H9 (cell line): ENCODE measurements at regions not wholly inside any gene's neighbourhood (a gene's known extent, or its start where the extent isn't known, plus 50 kb on each side); places are given as distances from the start of the nearest gene placed in this dataset.

Source experiments
- DNase-seq: peaks from one replicate; pipeline ENCODE4 v3.0.0-alpha.2; 2017
- H2AFZ ChIP-seq: one replicate; pipeline ENCODE4 v1.6.1; 2013; ENCODE audit warnings: mild to moderate bottlenecking, low read length, control low read depth, moderate library complexity
- H2AK5ac ChIP-seq: 2 replicates; pipeline ENCODE4 v1.6.1; 2013; ENCODE audit warnings: low read length, control low read depth, mixed read lengths; ENCODE audit not compliant: insufficient read length
- H2BK120ac ChIP-seq: one replicate; pipeline ENCODE4 v1.6.1; 2013; ENCODE audit warnings: low read depth, mild to moderate bottlenecking, low read length, control low read depth, inconsistent platforms; ENCODE audit not compliant: poor library complexity, severe bottlenecking
- H2BK12ac ChIP-seq: 2 replicates; pipeline ENCODE4 v1.6.1; 2013; ENCODE audit warnings: low read length, control low read depth, mixed read lengths, low read depth; ENCODE audit not compliant: insufficient read length
- H2BK15ac ChIP-seq: 2 replicates; pipeline ENCODE4 v1.6.1; 2013; ENCODE audit warnings: low read depth, low read length, control low read depth
- H2BK20ac ChIP-seq: one replicate; pipeline ENCODE4 v1.6.1; 2013; ENCODE audit warnings: low read depth, mild to moderate bottlenecking, low read length, control low read depth, inconsistent platforms; ENCODE audit not compliant: poor library complexity, severe bottlenecking
- H2BK5ac ChIP-seq: 2 replicates; pipeline ENCODE4 v1.6.1; 2013; ENCODE audit warnings: low read length, control low read depth, mixed read lengths; ENCODE audit not compliant: insufficient read length
- H3K14ac ChIP-seq: 2 replicates; pipeline ENCODE4 v1.6.1; 2013; ENCODE audit warnings: low read length, control low read depth; ENCODE audit not compliant: insufficient read depth
- H3K18ac ChIP-seq: 2 replicates; pipeline ENCODE4 v1.6.1; 2013; ENCODE audit warnings: low read depth, mild to moderate bottlenecking, mixed read lengths, low read length, control low read depth; ENCODE audit not compliant: insufficient read length
- H3K23ac ChIP-seq: 2 replicates; pipeline ENCODE4 v1.6.1; 2013; ENCODE audit warnings: low read length, control low read depth, mixed read lengths, low read depth; ENCODE audit not compliant: insufficient read length
- H3K23me2 ChIP-seq: 2 replicates; pipeline ENCODE4 v1.6.1; 2013; ENCODE audit warnings: low read depth, mild to moderate bottlenecking, mixed read lengths, low read length, control low read depth; ENCODE audit not compliant: insufficient read length, poor library complexity, severe bottlenecking
- H3K27ac ChIP-seq: 2 replicates; pipeline ENCODE4 v1.5.1; 2013; ENCODE audit warnings: low read length, control low read depth, mixed read lengths, low read depth; ENCODE audit not compliant: insufficient read length
- H3K27me3 ChIP-seq: 2 replicates; pipeline ENCODE4 v1.6.1; 2013; ENCODE audit warnings: low read length, control low read depth, inconsistent platforms; ENCODE audit not compliant: insufficient read depth
- H3K4ac ChIP-seq: 2 replicates; pipeline ENCODE4 v1.6.1; 2013; ENCODE audit warnings: low read depth, mild to moderate bottlenecking, control low read depth, inconsistent platforms, low read length, moderate library complexity
- H3K4me1 ChIP-seq: 2 replicates; pipeline ENCODE4 v1.6.1; 2013; ENCODE audit warnings: low read length, control low read depth, inconsistent platforms; ENCODE audit not compliant: insufficient read depth
- H3K4me2 ChIP-seq: 2 replicates; pipeline ENCODE4 v1.6.1; 2013; ENCODE audit warnings: low read length, control low read depth, mixed read lengths; ENCODE audit not compliant: insufficient read length, insufficient read depth
- H3K56ac ChIP-seq: 2 replicates; pipeline ENCODE4 v1.6.1; 2013; ENCODE audit warnings: low read depth, mild to moderate bottlenecking, mixed read lengths, low read length, control low read depth; ENCODE audit not compliant: insufficient read length
- H3K79me1 ChIP-seq: 2 replicates; pipeline ENCODE4 v1.6.1; 2013; ENCODE audit warnings: low read depth, mild to moderate bottlenecking, moderate library complexity, low read length, control low read depth, inconsistent platforms; ENCODE audit not compliant: insufficient read depth, poor library complexity, severe bottlenecking
- H3K79me2 ChIP-seq: 2 replicates; pipeline ENCODE4 v1.6.1; 2013; ENCODE audit warnings: low read length, control low read depth, inconsistent platforms; ENCODE audit not compliant: insufficient read depth
- H3K9ac ChIP-seq: 2 replicates; pipeline ENCODE4 v1.6.1; 2013; ENCODE audit warnings: low read length, control low read depth, mixed read lengths; ENCODE audit not compliant: insufficient read length; ENCODE audit errors: extremely low read depth
- H3K9me3 ChIP-seq: one replicate; pipeline ENCODE4 v1.6.1; 2013; ENCODE audit warnings: low read depth, low read length, inconsistent platforms; ENCODE audit not compliant: control insufficient read depth
- H3T11ph ChIP-seq: one replicate; pipeline ENCODE4 v1.6.1; 2013; ENCODE audit warnings: mild to moderate bottlenecking, low read length, control low read depth, inconsistent platforms
- H4K20me1 ChIP-seq: one replicate; pipeline ENCODE4 v1.6.1; 2013; ENCODE audit not compliant: control insufficient read depth, insufficient read length, insufficient read depth
- H4K5ac ChIP-seq: 2 replicates; pipeline ENCODE4 v1.6.1; 2013; ENCODE audit warnings: low read depth, mild to moderate bottlenecking, mixed read lengths, low read length, control low read depth; ENCODE audit not compliant: insufficient read length
- H4K8ac ChIP-seq: replicated peaks from 2 replicates; pipeline ENCODE4 v1.6.1; 2013; ENCODE audit warnings: low read length, control low read depth, mixed read lengths, low read depth; ENCODE audit not compliant: insufficient read length
- H4K91ac ChIP-seq: 2 replicates; pipeline ENCODE4 v1.6.1; 2013; ENCODE audit warnings: low read depth, mild to moderate bottlenecking, moderate library complexity, mixed read lengths, low read length, control low read depth; ENCODE audit not compliant: insufficient read length
- H3K27ac Mint-ChIP-seq, 3 experiments: 2 replicates in 2 of 3; 3 replicates in 1 of 3; pipeline ENCODE4 v1.8.0; 2020 to 2021; ENCODE audit warnings: mixed read lengths in 3 of 3, mild to moderate bottlenecking in 1 of 3, moderate library complexity in 1 of 3
- H3K27me3 Mint-ChIP-seq: 2 replicates; pipeline ENCODE4 v1.8.0; 2021; ENCODE audit warnings: low read depth, mild to moderate bottlenecking, moderate library complexity, mixed read lengths
- H3K36me3 Mint-ChIP-seq, 3 experiments: 2 replicates in 2 of 3; 3 replicates in 1 of 3; pipeline ENCODE4 v1.8.0; 2020 to 2021; ENCODE audit warnings: low read depth in 3 of 3, mixed read lengths in 3 of 3; ENCODE audit not compliant: insufficient read depth in 1 of 3
- H3K4me1 Mint-ChIP-seq, 2 experiments: 2 replicates each; pipeline ENCODE4 v1.8.0; 2020; ENCODE audit warnings: mixed read lengths in 2 of 2
- H3K4me3 Mint-ChIP-seq, 2 experiments: 2 replicates in 1 of 2; 3 replicates in 1 of 2; pipeline ENCODE4 v1.8.0; 2020 to 2021; ENCODE audit warnings: mild to moderate bottlenecking in 2 of 2, mixed read lengths in 2 of 2, moderate library complexity in 1 of 2
- H3K9me3 Mint-ChIP-seq, 2 experiments: 2 replicates in 1 of 2; 3 replicates in 1 of 2; pipeline ENCODE4 v1.8.0; 2020; ENCODE audit warnings: mild to moderate bottlenecking in 2 of 2, mixed read lengths in 2 of 2, moderate library complexity in 1 of 2
- WGBS: extraction: QIAGEN DNeasy Blood & Tissue Kit; methylation state at CpG from one replicate; pipeline ENCODE4 v1.1.7; 2013; ENCODE audit warnings: missing lambda C conversion rate, low lambda C conversion rate, mixed read lengths; ENCODE audit not compliant: insufficient read length; ENCODE audit errors: extremely low coverage; 5-methylcytosine and 5-hydroxymethylcytosine counted together
- TF ChIP-seq, protein P1 (sequence below): fragments of 200-600 bp; sonication (generic); conservative IDR thresholded peaks from 3 replicates; pipeline ENCODE4 v1.8.0; 2021; ENCODE audit warnings: antibody characterized with exemption, mild to moderate bottlenecking

DNA sequence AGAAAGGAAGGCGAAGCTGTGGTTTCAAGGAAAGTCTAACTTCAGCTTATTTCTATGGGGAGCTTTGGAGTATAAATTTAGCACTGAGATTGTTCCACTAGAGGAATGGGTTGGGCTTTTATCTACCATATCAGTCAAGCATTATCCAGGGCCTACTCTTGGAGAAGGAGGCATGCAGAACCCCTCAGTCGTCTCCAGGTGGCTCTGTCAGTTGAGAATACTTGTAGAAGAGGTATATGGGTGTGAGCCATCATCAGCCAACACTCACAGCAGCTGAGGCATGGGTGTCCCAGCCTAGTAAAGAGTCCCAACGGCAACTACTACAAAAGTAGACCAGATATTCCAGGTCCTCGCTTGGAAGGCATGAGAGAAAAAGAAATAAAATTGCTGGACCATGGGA lies 548.5 kb upstream of the GRAMD2B start:
- no peaks in the 10 kb centered on the region for H3K27me3 Mint-ChIP-seq
- H3K79me1 ChIP-seq, result no peaks in the 10 kb centered on the region

More for the DNA sequence above, 548.5 kb upstream of the GRAMD2B start:
- peaks cover 0 to 8% (median 0%) of the 10 kb centered on the region in 3 experiments; a peak in 2 of 7 replicates for H3K36me3 Mint-ChIP-seq
- no peak overlapping the region for H3K4me3 Mint-ChIP-seq
- H3K27me3 ChIP-seq, result no peaks in the 10 kb centered on the region
- H3K9me3 ChIP-seq, result no peaks in the 10 kb centered on the region
- H2BK20ac ChIP-seq, result no peak overlapping the region
- no peak overlapping the region for H2BK12ac ChIP-seq
- no peak overlapping the region for H3T11ph ChIP-seq
- H3K4me1 Mint-ChIP-seq, result peaks cover 5 to 10% of the 10 kb centered on the region in 2 experiments
- H3K4me2 ChIP-seq, result no peak overlapping the region
- no peak overlapping the region for H3K27ac Mint-ChIP-seq
- no peak overlapping the region for H2AFZ ChIP-seq
- H4K5ac ChIP-seq, result no peak overlapping the region
- H2BK5ac ChIP-seq, result no peak overlapping the region
- no peaks in the 10 kb centered on the region for H3K4me1 ChIP-seq
- no peak overlapping the region for H3K56ac ChIP-seq
- no peak overlapping the region for H4K91ac ChIP-seq
- H3K9me3 Mint-ChIP-seq, result no peaks in the 10 kb centered on the region; a peak in 1 of 5 replicates
- no peak overlapping the region for H2BK15ac ChIP-seq
- no peak overlapping the region for H3K14ac ChIP-seq
- TF ChIP-seq, protein P1, sequence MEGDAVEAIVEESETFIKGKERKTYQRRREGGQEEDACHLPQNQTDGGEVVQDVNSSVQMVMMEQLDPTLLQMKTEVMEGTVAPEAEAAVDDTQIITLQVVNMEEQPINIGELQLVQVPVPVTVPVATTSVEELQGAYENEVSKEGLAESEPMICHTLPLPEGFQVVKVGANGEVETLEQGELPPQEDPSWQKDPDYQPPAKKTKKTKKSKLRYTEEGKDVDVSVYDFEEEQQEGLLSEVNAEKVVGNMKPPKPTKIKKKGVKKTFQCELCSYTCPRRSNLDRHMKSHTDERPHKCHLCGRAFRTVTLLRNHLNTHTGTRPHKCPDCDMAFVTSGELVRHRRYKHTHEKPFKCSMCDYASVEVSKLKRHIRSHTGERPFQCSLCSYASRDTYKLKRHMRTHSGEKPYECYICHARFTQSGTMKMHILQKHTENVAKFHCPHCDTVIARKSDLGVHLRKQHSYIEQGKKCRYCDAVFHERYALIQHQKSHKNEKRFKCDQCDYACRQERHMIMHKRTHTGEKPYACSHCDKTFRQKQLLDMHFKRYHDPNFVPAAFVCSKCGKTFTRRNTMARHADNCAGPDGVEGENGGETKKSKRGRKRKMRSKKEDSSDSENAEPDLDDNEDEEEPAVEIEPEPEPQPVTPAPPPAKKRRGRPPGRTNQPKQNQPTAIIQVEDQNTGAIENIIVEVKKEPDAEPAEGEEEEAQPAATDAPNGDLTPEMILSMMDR, result no peak
- H3K23ac ChIP-seq, result no peak overlapping the region
- no peaks in the 10 kb centered on the region for H3K23me2 ChIP-seq
- H2BK120ac ChIP-seq, result no peak overlapping the region
- H4K20me1 ChIP-seq, result no peaks in the 10 kb centered on the region
- no peaks in the 10 kb centered on the region for H3K79me2 ChIP-seq
- H2AK5ac ChIP-seq, result no peak overlapping the region
- H3K18ac ChIP-seq, result no peak overlapping the region
- no peak overlapping the region for H3K4ac ChIP-seq
- WGBS, result no CpG with 5 or more reads among the region's 4 CpGs
- DNase-seq, result no peak
- no peak overlapping the region for H3K27ac ChIP-seq
- H3K9ac ChIP-seq, result no peak overlapping the region
- no peak overlapping the region for H4K8ac ChIP-seq
